A549 (cell line): ENCODE measurements at regions not wholly inside any gene's neighbourhood (a gene's known extent, or its start where the extent isn't known, plus 50 kb on each side); places are given as distances from the start of the nearest gene placed in this dataset.

Experiments
- ATAC-seq, 2 experiments: fragments of 200-7000 bp in 1 of 2; fragments of >200 bp in 1 of 2; cut with Nextera tagmentation in 1 of 2; cut with Tn5 transposase in 1 of 2; 3 replicates each; pipeline versions ENCODE4 v1.8.0 to v1.9.1; 2018 to 2020; ENCODE audit warnings: mild to moderate bottlenecking in 1 of 2, moderate library complexity in 1 of 2
- CTCF ChIA-PET: fragments of 300-600 bp; sonication (Branson Sonifier 250); formaldehyde crosslinking; extraction: SDS; loops from one replicate; lab custom pipeline; 2021; ENCODE audit warnings: antibody characterized with exemption, inconsistent platforms; lab: Yijun Ruan, JAX
- POLR2A ChIA-PET: fragments of 350-600 bp; formaldehyde crosslinking; extraction: SDS; loops from one replicate; lab custom pipeline; 2021; ENCODE audit warnings: antibody characterized with exemption, inconsistent platforms; lab: Yijun Ruan, JAX
- DNase-seq, 2 experiments: peaks; one replicate each; pipeline versions ENCODE4 v3.0.0 to v3.0.0-alpha.2; 2011 to 2016; ENCODE audit warnings: low read depth in 1 of 2, low spot score in 1 of 2
- FAIRE-seq: peaks from 2 replicates; lab custom pipeline; 2011; peaks lifted over from hg19 to GRCh38; lab: Jason Lieb, UNC
- H3K27ac ChIP-seq, 2 experiments: fragments of >200 bp; sonication (Bioruptor Twin); formaldehyde crosslinking; 3 replicates each; pipeline ENCODE4 v1.5.1; 2016 to 2017
- H3K4me1 ChIP-seq: fragments of >200 bp; sonication (Bioruptor Twin); formaldehyde crosslinking; 3 replicates; pipeline ENCODE4 v1.6.1; 2016
- H3K4me2 ChIP-seq: fragments of >200 bp; sonication (Bioruptor Twin); formaldehyde crosslinking; 3 replicates; pipeline ENCODE4 v1.6.1; 2016
- H3K4me3 ChIP-seq: fragments of >200 bp; sonication (Bioruptor Twin); formaldehyde crosslinking; 3 replicates; pipeline ENCODE4 v1.5.1; 2016
- H3K9me3 ChIP-seq: fragments of >200 bp; sonication (Bioruptor Twin); formaldehyde crosslinking; 3 replicates; pipeline ENCODE4 v1.6.1; 2016
- ATOH8 ChIP-seq: fragments of 250-450 bp; sonication (Bioruptor Pico); IDR thresholded peaks from 2 replicates; pipeline ENCODE4 v1.5.0; 2020; ENCODE audit warnings: low read depth, mild to moderate bottlenecking, moderate library complexity
- BCL3 ChIP-seq: fragments of >200 bp; sonication (Bioruptor Twin); formaldehyde crosslinking; IDR thresholded peaks from 3 replicates; pipeline ENCODE4 v1.6.1; 2016
- ELK1 ChIP-seq: fragments of 150-350 bp; IDR thresholded peaks from 2 replicates; pipeline ENCODE4 v1.6.1; 2014; ENCODE audit warnings: low read depth, mild to moderate bottlenecking, low read length
- ESRRA ChIP-seq: fragments of 150-350 bp; IDR thresholded peaks from 2 replicates; pipeline ENCODE4 v1.6.1; 2014; ENCODE audit warnings: mild to moderate bottlenecking, low read length, borderline replicate concordance
- FOSB ChIP-seq: fragments of 250-450 bp; sonication (Bioruptor Pico); IDR thresholded peaks from 2 replicates; pipeline ENCODE4 v1.5.0; 2020; ENCODE audit warnings: mild to moderate bottlenecking, moderate library complexity
- HEYL ChIP-seq: fragments of 250-450 bp; sonication (Bioruptor Pico); IDR thresholded peaks from 2 replicates; pipeline ENCODE4 v1.8.0; 2021; ENCODE audit warnings: mild to moderate bottlenecking, moderate library complexity
- HMGXB4 ChIP-seq: fragments of 250-450 bp; sonication (Bioruptor Pico); IDR thresholded peaks from 2 replicates; pipeline ENCODE4 v1.5.0; 2021; ENCODE audit warnings: mild to moderate bottlenecking, moderate library complexity, borderline replicate concordance
- HOXA7 ChIP-seq: fragments of 250-450 bp; sonication (Bioruptor Pico); IDR thresholded peaks from 2 replicates; pipeline ENCODE4 v1.5.0; 2020; ENCODE audit warnings: mild to moderate bottlenecking, moderate library complexity
- JUN ChIP-seq, 2 experiments: fragments of >200 bp; sonication (Bioruptor Twin); formaldehyde crosslinking; IDR thresholded peaks; 2 replicates in 1 of 2; 3 replicates in 1 of 2; pipeline ENCODE4 v1.6.1; 2016 to 2017
- MAFK ChIP-seq: fragments of 450-650 bp; IDR thresholded peaks from 2 replicates; pipeline ENCODE4 v1.6.1; 2014; ENCODE audit not compliant: partially characterized antibody
- NPAS2 ChIP-seq: fragments of 250-450 bp; sonication (Bioruptor Pico); IDR thresholded peaks from 2 replicates; pipeline ENCODE4 v1.8.0; 2022; ENCODE audit warnings: mild to moderate bottlenecking, moderate library complexity, borderline replicate concordance
- POLR2AphosphoS2 ChIP-seq: conservative IDR thresholded peaks from 2 replicates; pipeline ENCODE4 v1.6.1; 2012; ENCODE audit warnings: low read length, improper control_type of control experiment, inconsistent platforms
- RCOR1 ChIP-seq: fragments of 150-350 bp; IDR thresholded peaks from 2 replicates; pipeline ENCODE4 v1.6.1; 2014; ENCODE audit warnings: antibody characterized with exemption, low read length, low read depth
- RFX5 ChIP-seq: fragments of 450-650 bp; IDR thresholded peaks from 2 replicates; pipeline ENCODE4 v1.7.1; 2014; ENCODE audit warnings: antibody characterized with exemption, mild to moderate bottlenecking, moderate library complexity
- RNF2 ChIP-seq: fragments of 200-600 bp; sonication (generic); IDR thresholded peaks from 2 replicates; pipeline ENCODE4 v1.6.1; 2016; ENCODE audit warnings: low read depth, mild to moderate bottlenecking, antibody characterized with exemption, moderate library complexity, borderline replicate concordance
- SREBF2 ChIP-seq: fragments of 450-650 bp; IDR thresholded peaks from 2 replicates; pipeline ENCODE4 v1.6.1; 2014; ENCODE audit warnings: mild to moderate bottlenecking, moderate library complexity
- TFCP2L1 ChIP-seq: fragments of 250-450 bp; sonication (Bioruptor Pico); IDR thresholded peaks from 2 replicates; pipeline ENCODE4 v1.5.0; 2021; ENCODE audit warnings: mild to moderate bottlenecking
- USF2 ChIP-seq: fragments of 450-650 bp; IDR thresholded peaks from 2 replicates; pipeline ENCODE4 v1.6.1; 2014; ENCODE audit warnings: antibody characterized with exemption
- ZC3H11A ChIP-seq: fragments of 450-650 bp; IDR thresholded peaks from 2 replicates; pipeline ENCODE4 v1.6.1; 2014; ENCODE audit warnings: antibody characterized with exemption, mild to moderate bottlenecking
- WGBS: methylation state at CpG from one replicate; pipeline ENCODE4 v1.1.6; 2017; ENCODE audit errors: missing lambda C conversion rate; 5-methylcytosine and 5-hydroxymethylcytosine counted together

GRCh38 chr6:14975471-14975817 is 270.4 kb upstream of the JARID2 start:
- whole genome bisulfite sequencing, result 64% methylated on average over 4 of the region's 4 CpGs
- no peak overlapping the region for H3K4me2 ChIP-seq
- no peaks in the 10 kb centered on the region for H3K4me1 ChIP-seq
- ChIA-PET POLR2A (no interaction called here), CTCF (interaction anchor here (0.6 to 1.1 kb wide), 2 partner anchors 10 to 174 kb away, joined by 3 read pairs; no protein-coding TSS in a partner anchor)
- H3K9me3 ChIP-seq, result no peaks in the 10 kb centered on the region
- ATAC-seq (no peak), FAIRE-seq (no peak), DNase-seq (no peak)
- TF ChIP-seq TFCP2L1 (CRISPR knock-in tag) (no peak), SREBF2 (no peak), HOXA7 (CRISPR knock-in tag) (no peak), BCL3 (no peak), JUN (IDR thresholded peaks at IDR 0.05) (no peak), ATOH8 (no peak), ZC3H11A (no peak), POLR2AphosphoS2 (no peak), RFX5 (no peak), ESRRA (no peak), NPAS2 (CRISPR knock-in tag) (no peak), RCOR1 (no peak), ELK1 (no peak), HEYL (CRISPR knock-in tag) (no peak), FOSB (CRISPR knock-in tag) (no peak), MAFK (no peak), USF2 (no peak)
- H3K4me3 ChIP-seq, result no peak overlapping the region
- H3K27ac ChIP-seq, result no peak overlapping the region

- Histone ChIP-seq H3K4me2 (no peak overlapping the region), H3K27ac (no peak overlapping the region), H3K4me1 (no peaks in the 10 kb centered on the region), H3K9me3 (no peaks in the 10 kb centered on the region), H3K4me3 (no peak overlapping the region)
- no peak for FAIRE-seq
- WGBS, result 93% methylated on average over 1 of the region's 1 CpG
- no peak for DNase-seq
- CTCF ChIA-PET, result no interaction called here
- POLR2A ChIA-PET, result no interaction called here
- no peak for TF ChIP-seq SREBF2
- TF ChIP-seq FOSB (CRISPR knock-in tag), result no peak
- no peak for TF ChIP-seq HMGXB4 (CRISPR knock-in tag)
- no peak for TF ChIP-seq RNF2
- TF ChIP-seq ATOH8, result no peak
- ATAC-seq, result no peak
These were observed 268.0 kb upstream of the JARID2 start for GRCh38 chr6:14977747-14978382.
